ENCODE measurements at regions not wholly inside any gene's neighbourhood (a gene's known extent, or its start where the extent isn't known, plus 50 kb on each side); places are given as distances from the start of the nearest gene placed in this dataset.

GRCh38 chr2:215667585-215668377 is 231.9 kb upstream of the FN1 start:
- H3K27me3 ChIP-seq (ENCODE audit: insufficient read depth, low read length, poor library complexity, severe bottlenecking): no peaks in the 10 kb centered on the region
- no peaks in the 10 kb centered on the region for H3K36me3 ChIP-seq (ENCODE audit: insufficient read depth, low read length)
- H4K20me1 ChIP-seq (ENCODE audit: insufficient read depth, low read length, poor library complexity, severe bottlenecking): no peaks in the 10 kb centered on the region
- H3K9me3 ChIP-seq (ENCODE audit: insufficient read depth, low read depth, low read length): no peaks in the 10 kb centered on the region
- H3K79me2 ChIP-seq (ENCODE audit: insufficient read depth, low read length): no peaks in the 10 kb centered on the region
- no peak overlapping the region for H2AFZ ChIP-seq (ENCODE audit: low read length)
- no peaks in the 10 kb centered on the region for H3K4me1 ChIP-seq (ENCODE audit: insufficient read depth, low read length, poor library complexity, severe bottlenecking)
- TF ChIP-seq EZH2phosphoT487 (IDR thresholded peaks at IDR 0.05; ENCODE audit: borderline replicate concordance): no peak
- no peak for TF ChIP-seq CTCF (conservative IDR thresholded peaks at IDR 0.05; ENCODE audit: low read length)
- H3F3A ChIP-seq (ENCODE audit: low read depth): no peaks in the 10 kb centered on the region
- H3K4me3 ChIP-seq (ENCODE audit: low read length, poor library complexity, severe bottlenecking): no peak overlapping the region
- H3K4me2 ChIP-seq (ENCODE audit: low read depth, low read length, poor library complexity, severe bottlenecking): no peak overlapping the region
- H3K9ac ChIP-seq (ENCODE audit: low read depth, low read length, poor library complexity, severe bottlenecking): no peak overlapping the region
- H3K9me2 ChIP-seq (replicated peaks; ENCODE audit: low read depth, low read length): no peaks in the 10 kb centered on the region

GRCh38 chr2:215664847-215665525 is 229.1 kb upstream of the FN1 start:
- Histone ChIP-seq H3K9ac (ENCODE audit: low read depth, low read length, poor library complexity, severe bottlenecking) (no peak overlapping the region), H3K36me3 (ENCODE audit: insufficient read depth, low read length) (no peaks in the 10 kb centered on the region), H3K9me2 (replicated peaks; ENCODE audit: low read depth, low read length) (no peaks in the 10 kb centered on the region), H3K27me3 (ENCODE audit: insufficient read depth, low read length, poor library complexity, severe bottlenecking) (no peaks in the 10 kb centered on the region), H3K79me2 (ENCODE audit: insufficient read depth, low read length) (no peaks in the 10 kb centered on the region), H3K4me2 (ENCODE audit: low read depth, low read length, poor library complexity, severe bottlenecking) (no peak overlapping the region), H3K9me3 (ENCODE audit: insufficient read depth, low read depth, low read length) (no peaks in the 10 kb centered on the region), H3K4me1 (ENCODE audit: insufficient read depth, low read length, poor library complexity, severe bottlenecking) (no peaks in the 10 kb centered on the region), H2AFZ (ENCODE audit: low read length) (no peak overlapping the region), H4K20me1 (ENCODE audit: insufficient read depth, low read length, poor library complexity, severe bottlenecking) (no peaks in the 10 kb centered on the region), H3F3A (ENCODE audit: low read depth) (no peaks in the 10 kb centered on the region), H3K4me3 (ENCODE audit: low read length, poor library complexity, severe bottlenecking) (no peak overlapping the region)
- TF ChIP-seq CTCF (conservative IDR thresholded peaks at IDR 0.05; ENCODE audit: low read length): no peak
- TF ChIP-seq EZH2phosphoT487 (IDR thresholded peaks at IDR 0.05; ENCODE audit: borderline replicate concordance): no peak

- H3K4me2 ChIP-seq (ENCODE audit: low read depth, low read length, poor library complexity, severe bottlenecking): no peak overlapping the region
- no peak for TF ChIP-seq CTCF (conservative IDR thresholded peaks at IDR 0.05; ENCODE audit: low read length)
- no peak for TF ChIP-seq EZH2phosphoT487 (IDR thresholded peaks at IDR 0.05; ENCODE audit: borderline replicate concordance)
- no peak overlapping the region for H3K4me3 ChIP-seq (ENCODE audit: low read length, poor library complexity, severe bottlenecking)
- no peaks in the 10 kb centered on the region for H3F3A ChIP-seq (ENCODE audit: low read depth)
- H3K27me3 ChIP-seq (ENCODE audit: insufficient read depth, low read length, poor library complexity, severe bottlenecking): no peaks in the 10 kb centered on the region
- H3K9me3 ChIP-seq (ENCODE audit: insufficient read depth, low read depth, low read length): no peaks in the 10 kb centered on the region
- no peaks in the 10 kb centered on the region for H4K20me1 ChIP-seq (ENCODE audit: insufficient read depth, low read length, poor library complexity, severe bottlenecking)
- no peak overlapping the region for H2AFZ ChIP-seq (ENCODE audit: low read length)
- no peaks in the 10 kb centered on the region for H3K9me2 ChIP-seq (replicated peaks; ENCODE audit: low read depth, low read length)
- H3K9ac ChIP-seq (ENCODE audit: low read depth, low read length, poor library complexity, severe bottlenecking): no peak overlapping the region
- no peaks in the 10 kb centered on the region for H3K4me1 ChIP-seq (ENCODE audit: insufficient read depth, low read length, poor library complexity, severe bottlenecking)
- H3K79me2 ChIP-seq (ENCODE audit: insufficient read depth, low read length): no peaks in the 10 kb centered on the region
- no peaks in the 10 kb centered on the region for H3K36me3 ChIP-seq (ENCODE audit: insufficient read depth, low read length)
These were observed 226.8 kb upstream of the FN1 start for GRCh38 chr2:215662715-215663114.
